Activated T-cell treated with anti-CD3 and anti-CD28 coated beads, Interleukin-2, amount 50 U/mL, for 24 hours (primary cell): ENCODE measurements at regions not wholly inside any gene's neighbourhood (a gene's known extent, or its start where the extent isn't known, plus 50 kb on each side); places are given as distances from the start of the nearest gene placed in this dataset.
"Not testable (repeated sequence)": the region's sequence is repeated elsewhere in the genome, so short reads cannot be mapped to it uniquely, and the experiment has no call there.

Experiments
- DNase-seq: peaks from one replicate; pipeline ENCODE4 v3.0.0-alpha.2; 2020
- H3K27ac Mint-ChIP-seq: 2 replicates; pipeline ENCODE4 v1.8.0; 2020; ENCODE audit warnings: mild to moderate bottlenecking, mixed read lengths
- H3K27me3 Mint-ChIP-seq: 2 replicates; pipeline ENCODE4 v1.8.0; 2020; ENCODE audit warnings: mixed read lengths
- H3K36me3 Mint-ChIP-seq: 2 replicates; pipeline ENCODE4 v1.8.0; 2020; ENCODE audit warnings: low read depth, mixed read lengths
- H3K4me1 Mint-ChIP-seq: 2 replicates; pipeline ENCODE4 v1.8.0; 2020; ENCODE audit warnings: low read depth, mixed read lengths
- H3K4me3 Mint-ChIP-seq: 2 replicates; pipeline ENCODE4 v1.8.0; 2020; ENCODE audit warnings: mild to moderate bottlenecking, moderate library complexity, mixed read lengths
- H3K9me3 Mint-ChIP-seq: 2 replicates; pipeline ENCODE4 v1.8.0; 2020; ENCODE audit warnings: mixed read lengths

DNA sequence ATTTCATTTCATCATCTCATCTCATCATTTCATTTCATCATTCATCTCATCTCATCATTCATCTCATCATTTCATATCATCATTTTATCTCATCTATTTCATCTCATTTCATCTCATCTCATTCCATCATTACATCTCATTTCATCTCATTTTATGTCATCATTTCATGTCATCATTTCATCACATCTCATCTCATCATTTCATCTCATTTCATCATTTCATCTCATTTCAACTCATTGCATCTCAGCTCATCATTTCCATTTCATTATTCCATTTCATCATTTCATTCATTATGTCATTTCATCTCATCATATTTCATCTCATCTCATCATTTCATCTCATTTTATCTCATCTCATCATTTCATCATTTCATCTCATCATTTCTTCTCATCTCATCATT, 1851.9 kb downstream of the SPATA31A7 start:
- DNase-seq, H3K4me1 Mint-ChIP-seq, H3K36me3 Mint-ChIP-seq, H3K4me3 Mint-ChIP-seq, H3K27me3 Mint-ChIP-seq, H3K9me3 Mint-ChIP-seq: not testable (repeated sequence)
- peak overlapping the region; percentile 27 for H3K27ac Mint-ChIP-seq
